A673 (cell line): ENCODE measurements at regions not wholly inside any gene's neighbourhood (a gene's known extent, or its start where the extent isn't known, plus 50 kb on each side); places are given as distances from the start of the nearest gene placed in this dataset.

Source experiments
- BruUV-seq: library from RNA; stranded (reverse); fragments of 400-500 nt; replicated peaks from 2 replicates; lab custom pipeline; 2021; lab: Mats Ljungman, UMichigan
- CTCF ChIA-PET: fragments of 300-600 bp; sonication (Branson Sonifier 250); formaldehyde crosslinking; loops from one replicate; lab custom pipeline; 2022; ENCODE audit warnings: antibody characterized with exemption; lab: Charles Lee
- POLR2A ChIA-PET: fragments of 300-600 bp; sonication (Branson Sonifier 250); formaldehyde crosslinking; loops from one replicate; lab custom pipeline; 2022; ENCODE audit warnings: antibody characterized with exemption; ENCODE audit not compliant: low non-redundant PET; lab: Charles Lee
- DNase-seq: peaks from one replicate; pipeline ENCODE4 v3.0.0-alpha.2; 2015; ENCODE audit warnings: low spot score
- H3K27ac ChIP-seq: fragments of 200-600 bp; sonication (generic); 2 replicates; pipeline ENCODE4 v1.5.1; 2016; ENCODE audit warnings: mixed run types, low read depth, mild to moderate bottlenecking, mixed read lengths, antibody characterized with exemption, low read length; ENCODE audit not compliant: poor library complexity, severe bottlenecking
- H3K27me3 ChIP-seq: fragments of 200-600 bp; sonication (generic); replicated peaks from 2 replicates; pipeline ENCODE4 v1.6.1; 2017; ENCODE audit warnings: mixed run types, low read depth, mild to moderate bottlenecking, mixed read lengths, antibody characterized with exemption, low read length; ENCODE audit not compliant: insufficient read depth, poor library complexity
- H3K36me3 ChIP-seq: fragments of 200-600 bp; sonication (generic); 2 replicates; pipeline ENCODE4 v1.6.1; 2016; ENCODE audit warnings: mixed run types, mild to moderate bottlenecking, mixed read lengths, antibody characterized with exemption, low read length; ENCODE audit not compliant: insufficient read depth, poor library complexity, severe bottlenecking
- H3K4me1 ChIP-seq: fragments of 200-600 bp; sonication (generic); 2 replicates; pipeline ENCODE4 v1.6.1; 2017; ENCODE audit warnings: mixed run types, mild to moderate bottlenecking, mixed read lengths, antibody characterized with exemption, low read length; ENCODE audit not compliant: insufficient read depth, poor library complexity, severe bottlenecking
- H3K4me3 ChIP-seq: fragments of 200-600 bp; sonication (generic); 2 replicates; pipeline ENCODE4 v1.5.1; 2016; ENCODE audit warnings: low read depth, mixed run types, mild to moderate bottlenecking, mixed read lengths, low read length; ENCODE audit not compliant: poor library complexity, severe bottlenecking
- H3K9me3 ChIP-seq: fragments of 200-600 bp; sonication (generic); 2 replicates; pipeline ENCODE4 v1.6.1; 2016; ENCODE audit warnings: mixed run types, low read depth, mild to moderate bottlenecking, mixed read lengths, antibody characterized with exemption, low read length; ENCODE audit not compliant: poor library complexity, severe bottlenecking
- CTCF ChIP-seq: fragments of 300-800, 200-600 bp; sonication (generic); conservative IDR thresholded peaks from 2 replicates; pipeline ENCODE4 v1.5.1; 2017; ENCODE audit warnings: low read depth, mild to moderate bottlenecking, antibody characterized with exemption, low read length, moderate library complexity, mixed read lengths
- EZH2 ChIP-seq: fragments of 200-600 bp; sonication (generic); IDR thresholded peaks from 2 replicates; pipeline ENCODE4 v1.6.1; 2017; ENCODE audit warnings: borderline replicate concordance, low read depth, mild to moderate bottlenecking, mixed read lengths, antibody characterized with exemption, low read length; ENCODE audit not compliant: poor library complexity, severe bottlenecking
- intact Hi-C: fragments of 100-400 bp; cut with micrococcal nuclease; formaldehyde crosslinking; loops from one replicate; pipeline ENCODE4 v1.10.0; 2022; ENCODE audit not compliant: unreplicated experiment

GRCh38 chr15:69806287-69806915, 291.3 kb downstream of the TLE3 start:
- TF ChIP-seq CTCF = no peak
- no peak for TF ChIP-seq EZH2
- DNase-seq = no peak
- Histone ChIP-seq H3K36me3 (no peaks in the 10 kb centered on the region), H3K4me1 (no peaks in the 10 kb centered on the region), H3K9me3 (no peaks in the 10 kb centered on the region), H3K27ac (no peak overlapping the region), H3K27me3 (peaks cover 5% of the 10 kb centered on the region), H3K4me3 (no peak overlapping the region)
- no TSS peak for BruUV-seq
- intact Hi-C loops = no loop called here
- ChIA-PET CTCF (no interaction called here), POLR2A (no interaction called here)

DNA sequence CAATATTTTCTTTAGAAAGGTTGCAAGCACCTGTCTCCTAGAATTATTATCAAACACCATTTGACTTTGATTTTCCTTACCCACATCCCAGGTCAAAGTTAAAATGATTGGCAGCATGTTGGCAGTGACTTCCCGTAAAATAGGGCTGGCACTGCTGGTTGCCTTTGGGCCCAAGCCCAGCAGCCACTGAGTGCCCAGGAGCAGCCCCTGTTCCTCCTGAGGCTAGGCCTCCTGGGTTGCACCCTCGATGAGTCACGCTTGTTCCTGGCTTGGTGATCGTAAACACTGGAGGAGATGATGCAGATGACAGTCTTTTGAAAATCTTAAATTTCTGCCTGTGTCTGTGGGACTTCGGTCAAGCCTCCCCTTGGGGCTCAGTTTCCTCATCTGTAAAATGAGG, 290.0 kb downstream of the TLE3 start:
- Histone ChIP-seq H3K4me1 (no peaks in the 10 kb centered on the region), H3K27me3 (no peaks in the 10 kb centered on the region), H3K4me3 (no peak overlapping the region), H3K27ac (no peak overlapping the region), H3K36me3 (no peaks in the 10 kb centered on the region), H3K9me3 (no peaks in the 10 kb centered on the region)
- TF ChIP-seq EZH2 (no peak), CTCF (no peak)
- CTCF ChIA-PET = no interaction called here
- peak; percentile 28 for DNase-seq
- POLR2A ChIA-PET = no interaction called here
- intact Hi-C loops = no loop called here
- BruUV-seq = no TSS peak

DNA sequence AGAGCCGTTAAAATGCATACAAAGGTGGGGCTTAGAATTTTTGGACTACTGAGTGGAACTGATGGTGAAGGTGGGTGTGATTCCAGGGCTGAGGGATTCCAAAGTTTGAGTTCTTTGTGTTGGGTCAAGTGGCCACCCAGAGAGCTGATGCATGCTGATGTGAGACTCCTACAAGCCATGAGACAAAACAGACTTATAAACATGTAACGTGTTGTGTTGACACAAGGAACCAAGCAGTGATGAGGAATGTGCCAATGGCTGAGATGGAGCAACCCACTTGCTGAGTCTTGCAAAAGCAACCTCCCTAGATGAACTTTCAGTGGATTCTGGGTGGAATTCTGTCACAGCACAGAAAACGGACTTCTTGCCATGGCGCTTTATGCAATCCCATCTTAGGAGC, 289.0 kb downstream of the TLE3 start:
- TF ChIP-seq CTCF (no peak), EZH2 (no peak)
- Histone ChIP-seq H3K9me3 (no peaks in the 10 kb centered on the region), H3K27me3 (no peaks in the 10 kb centered on the region), H3K4me3 (no peak overlapping the region), H3K27ac (no peak overlapping the region), H3K4me1 (no peaks in the 10 kb centered on the region), H3K36me3 (no peaks in the 10 kb centered on the region)
- intact Hi-C loops = no loop called here
- DNase-seq = no peak
- ChIA-PET POLR2A (no interaction called here), CTCF (no interaction called here)
- BruUV-seq = no TSS peak
